GM12878 (cell line): ENCODE measurements at regions not wholly inside any gene's neighbourhood (a gene's known extent, or its start where the extent isn't known, plus 50 kb on each side); places are given as distances from the start of the nearest gene placed in this dataset.
A peak's percentile ranks its signal among the peaks of the same experiment; 100 is the strongest.
"Not testable (repeated sequence)": the region's sequence is repeated elsewhere in the genome, so short reads cannot be mapped to it uniquely, and the experiment has no call there.

ENCODE experiments used
- ATAC-seq: fragments of 200-7000 bp; cut with Tn5 transposase; 3 replicates; pipeline ENCODE4 v1.9.1; 2020; ENCODE audit warnings: mild to moderate bottlenecking, moderate library complexity
- BruUV-seq: library from RNA; stranded (reverse); fragments of 400-500 nt; replicated peaks from 2 replicates; lab custom pipeline; 2021; lab: Mats Ljungman, UMichigan
- CTCF ChIA-PET: fragments of 300-600 bp; sonication (Branson Sonifier 250); formaldehyde crosslinking; extraction: SDS; loops from one replicate; lab custom pipeline; 2021; ENCODE audit warnings: inconsistent platforms; lab: Yijun Ruan, JAX
- POLR2A ChIA-PET: fragments of 350-600 bp; formaldehyde crosslinking; extraction: SDS; loops from one replicate; lab custom pipeline; 2021; ENCODE audit warnings: inconsistent platforms; lab: Charles Lee
- RAD21 ChIA-PET: fragments of 300-600 bp; sonication (Branson Sonifier 250); formaldehyde crosslinking; loops from one replicate; lab custom pipeline; 2023; ENCODE audit warnings: antibody characterized with exemption; ENCODE audit not compliant: unreplicated experiment; lab: Charles Lee
- SMC1A ChIA-PET: fragments of 300-600 bp; sonication (Branson Sonifier 250); formaldehyde crosslinking; loops from one replicate; lab custom pipeline; 2023; ENCODE audit not compliant: unreplicated experiment, uncharacterized antibody; lab: Charles Lee
- DNase-seq: peaks from one replicate; pipeline ENCODE4 v3.0.0-alpha.2; 2011; ENCODE audit warnings: low read depth, low spot score
- FAIRE-seq: peaks from 3 replicates; lab custom pipeline; 2011; peaks lifted over from hg19 to GRCh38; lab: Jason Lieb, UNC
- H2AFZ ChIP-seq: 2 replicates; pipeline ENCODE4 v1.6.0; 2011; ENCODE audit warnings: low read depth, low read length, control low read depth; ENCODE audit not compliant: control insufficient read depth
- H3K27ac ChIP-seq: 2 replicates; pipeline ENCODE4 v1.5.1; 2011; ENCODE audit warnings: control low read depth; ENCODE audit not compliant: control insufficient read depth, insufficient read depth
- H3K27me3 ChIP-seq, 2 experiments: replicated peaks in 1 of 2; 2 replicates each; pipeline versions ENCODE4 v1.6.0 to v1.6.1; 2011; ENCODE audit warnings: low read length in 1 of 2; ENCODE audit not compliant: control insufficient read depth in 2 of 2, insufficient read depth in 2 of 2
- H3K36me3 ChIP-seq, 2 experiments: 2 replicates each; pipeline ENCODE4 v1.5.1; 2011; ENCODE audit warnings: low read length in 1 of 2; ENCODE audit not compliant: control insufficient read depth in 2 of 2, insufficient read depth in 2 of 2
- H3K4me1 ChIP-seq: 2 replicates; pipeline ENCODE4 v1.6.1; 2011; ENCODE audit warnings: mild to moderate bottlenecking, low read length, moderate library complexity, mixed read lengths; ENCODE audit not compliant: control insufficient read depth, insufficient read depth
- H3K4me2 ChIP-seq: 2 replicates; pipeline ENCODE4 v1.6.0; 2011; ENCODE audit warnings: control low read depth; ENCODE audit not compliant: control insufficient read depth, insufficient read depth
- H3K4me3 ChIP-seq: fragments of 200-600 bp; sonication (generic); 2 replicates; pipeline ENCODE4 v1.5.1; 2016
- H3K79me2 ChIP-seq: 2 replicates; pipeline ENCODE4 v1.6.0; 2011; ENCODE audit warnings: low read length; ENCODE audit not compliant: control insufficient read depth, insufficient read depth
- H3K9ac ChIP-seq: 2 replicates; pipeline ENCODE4 v1.8.0; 2011; ENCODE audit warnings: low read length, control low read depth, mixed read lengths; ENCODE audit not compliant: control insufficient read depth, insufficient read depth
- H3K9me3 ChIP-seq: replicated peaks from 3 replicates; pipeline ENCODE4 v1.5.1; 2011; ENCODE audit warnings: mild to moderate bottlenecking, low read length; ENCODE audit not compliant: control insufficient read depth, insufficient read depth
- H4K20me1 ChIP-seq: 2 replicates; pipeline ENCODE4 v1.6.0; 2011; ENCODE audit not compliant: control insufficient read depth, insufficient read depth
- WGBS: methylation state at CpG from one replicate; pipeline ENCODE4 v1.1.6; 2016; ENCODE audit warnings: low lambda C conversion rate; ENCODE audit not compliant: insufficient replicate concordance, insufficient coverage; ENCODE audit errors: missing lambda C conversion rate; 5-methylcytosine and 5-hydroxymethylcytosine counted together
- in situ Hi-C: fragments of 300-500 bp; cut with MboI; formaldehyde crosslinking; loops from 9 replicates; pipeline ENCODE4 v1.14.3; 2018; ENCODE audit warnings: mixed read lengths
- intact Hi-C: fragments of 100-400 bp; cut with micrococcal nuclease; formaldehyde crosslinking; loops from one replicate; pipeline ENCODE4 v1.14.2; 2022; ENCODE audit not compliant: unreplicated experiment

DNA sequence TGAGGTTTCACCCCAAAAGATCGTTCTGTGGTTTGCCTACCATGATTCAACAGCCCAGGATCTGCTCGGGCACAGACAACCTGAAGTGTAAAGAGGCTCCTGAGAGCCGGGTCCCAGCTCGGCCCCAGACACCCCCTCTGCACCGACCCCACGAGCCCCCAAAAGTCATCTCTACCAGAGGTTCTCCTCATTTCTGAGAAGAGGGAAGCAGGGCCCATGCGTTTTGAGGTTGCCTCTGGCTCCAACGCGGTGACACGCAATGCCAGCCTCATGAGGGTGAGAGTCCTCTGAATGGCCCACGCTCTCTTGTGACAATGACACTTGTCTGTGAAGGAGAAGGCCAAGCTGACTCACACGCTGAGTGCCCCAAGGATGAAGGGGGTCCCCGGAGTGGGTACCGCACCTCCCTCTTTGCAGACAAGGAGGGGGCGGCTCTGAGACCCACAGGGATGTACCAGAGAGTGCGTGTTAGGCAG is 153.0 kb upstream of the TPTE start:
- ATAC-seq, BruUV-seq, H3K4me3 ChIP-seq, CTCF ChIA-PET, in situ Hi-C loops, DNase-seq, H3K9me3 ChIP-seq, RAD21 ChIA-PET, POLR2A ChIA-PET, H2AFZ ChIP-seq, H3K27me3 ChIP-seq, H3K9ac ChIP-seq, H3K79me2 ChIP-seq, H3K27ac ChIP-seq, H3K36me3 ChIP-seq, intact Hi-C loops, FAIRE-seq, H3K4me1 ChIP-seq, H4K20me1 ChIP-seq, H3K4me2 ChIP-seq, SMC1A ChIA-PET: not testable (repeated sequence)
- WGBS, result 42% methylated on average over 16 of the region's 16 CpGs

DNA sequence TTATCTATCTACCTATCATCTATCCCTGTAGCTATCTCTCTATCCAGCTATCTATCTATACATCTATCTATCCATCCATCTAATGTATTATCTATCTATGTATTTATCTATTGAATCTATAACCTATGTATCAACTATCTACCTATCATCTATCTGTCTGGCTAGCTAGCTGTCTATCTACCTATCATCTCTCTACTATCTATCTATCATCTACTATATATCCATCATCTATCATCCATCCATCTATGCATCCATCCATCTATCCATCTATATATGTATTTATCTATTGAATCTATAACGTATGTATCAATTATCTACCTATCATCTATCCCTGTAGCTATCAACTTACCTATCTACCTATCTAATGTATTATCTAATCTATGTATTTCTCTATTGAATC is 152.1 kb upstream of the TPTE start:
- DNase-seq, H3K4me3 ChIP-seq, CTCF ChIA-PET, H3K4me1 ChIP-seq, H3K36me3 ChIP-seq, H4K20me1 ChIP-seq, H3K9ac ChIP-seq, in situ Hi-C loops, H3K27me3 ChIP-seq, H3K4me2 ChIP-seq, BruUV-seq, SMC1A ChIA-PET, POLR2A ChIA-PET, RAD21 ChIA-PET, H3K27ac ChIP-seq, intact Hi-C loops, ATAC-seq, H2AFZ ChIP-seq, H3K9me3 ChIP-seq, H3K79me2 ChIP-seq: not testable (repeated sequence)
- 32% methylated on average over 1 of the region's 1 CpG for WGBS
- peak; percentile 7 for FAIRE-seq

DNA sequence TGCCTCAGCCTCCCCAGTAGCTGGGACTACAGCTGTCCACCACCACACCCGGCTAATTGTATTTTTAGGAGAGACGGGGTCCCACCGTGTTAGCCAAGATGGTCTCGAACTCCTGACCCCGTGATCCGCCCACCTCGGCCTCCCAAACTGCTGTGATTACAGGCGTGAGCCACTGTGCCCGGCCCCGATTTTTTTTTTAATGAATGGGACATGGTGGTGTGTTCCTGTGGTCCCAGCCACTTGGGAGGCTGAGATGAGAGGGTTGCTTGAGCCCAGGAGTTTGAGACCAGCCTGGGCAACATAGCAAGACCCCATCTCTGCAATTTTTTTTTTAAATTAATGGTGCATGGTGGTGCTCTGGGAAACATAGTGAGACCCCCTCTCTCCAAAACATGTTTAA is 143.6 kb upstream of the TPTE start:
- WGBS, result 15% methylated on average over 10 of the region's 10 CpGs
- H4K20me1 ChIP-seq, FAIRE-seq, ATAC-seq, intact Hi-C loops, H3K9me3 ChIP-seq, H3K9ac ChIP-seq, H3K4me1 ChIP-seq, H3K4me3 ChIP-seq, CTCF ChIA-PET, POLR2A ChIA-PET, BruUV-seq, H3K36me3 ChIP-seq, in situ Hi-C loops, H3K27ac ChIP-seq, SMC1A ChIA-PET, H2AFZ ChIP-seq, H3K4me2 ChIP-seq, H3K79me2 ChIP-seq, RAD21 ChIA-PET, H3K27me3 ChIP-seq, DNase-seq: not testable (repeated sequence)

DNA sequence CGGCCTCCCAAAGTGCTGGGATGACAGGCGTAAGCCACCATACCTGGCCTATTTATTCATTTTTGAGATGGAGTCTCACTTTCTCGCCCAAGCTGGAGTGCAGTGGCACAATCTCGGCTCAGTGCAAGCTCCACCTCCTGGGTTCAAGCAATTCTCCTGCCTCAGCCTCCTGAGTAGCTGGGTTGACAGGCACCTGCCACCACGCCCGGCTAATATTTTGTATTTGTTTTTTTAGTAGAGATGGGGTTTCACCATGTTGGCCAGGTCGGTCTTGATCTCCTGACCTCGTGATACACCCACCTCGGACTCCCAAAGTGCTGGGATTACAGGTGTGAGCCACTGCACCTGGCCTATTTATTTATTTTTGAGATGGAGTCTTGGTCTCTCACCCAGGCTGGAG is 141.6 kb upstream of the TPTE start:
- SMC1A ChIA-PET, RAD21 ChIA-PET, CTCF ChIA-PET, H3K9ac ChIP-seq, FAIRE-seq, H3K4me1 ChIP-seq, H3K27me3 ChIP-seq, H3K36me3 ChIP-seq, H3K9me3 ChIP-seq, BruUV-seq, ATAC-seq, H3K4me2 ChIP-seq, H3K27ac ChIP-seq, intact Hi-C loops, DNase-seq, H2AFZ ChIP-seq, H4K20me1 ChIP-seq, H3K79me2 ChIP-seq, POLR2A ChIA-PET, in situ Hi-C loops, H3K4me3 ChIP-seq: not testable (repeated sequence)
- 38% methylated on average over 9 of the region's 9 CpGs for WGBS
